Activated CD4-positive, alpha-beta T cell treated with anti-CD3 and anti-CD28 coated beads for 4 hours (primary cell): ENCODE measurements at regions not wholly inside any gene's neighbourhood (a gene's known extent, or its start where the extent isn't known, plus 50 kb on each side); places are given as distances from the start of the nearest gene placed in this dataset.

ENCODE experiments used
- DNase-seq, 2 donors: peaks; one replicate each; pipeline ENCODE4 v3.0.0-alpha.2; 2020

GRCh38 chr11:70501933-70502540 is 103.7 kb downstream of the CTTN start:
- DNase-seq = no peak

- no peak for DNase-seq
Observed at GRCh38 chr11:70502677-70503467, 104.5 kb downstream of the CTTN start.

- DNase-seq = no peak
Observed at GRCh38 chr11:70503468-70504221, 105.3 kb downstream of the CTTN start.

GRCh38 chr11:70504246-70505020 is 106.1 kb downstream of the CTTN start:
- no peak for DNase-seq

GRCh38 chr11:70505331-70505731 is 107.0 kb downstream of the CTTN start:
- no peak for DNase-seq

GRCh38 chr11:70505761-70506657 is 107.7 kb downstream of the CTTN start:
- DNase-seq = no peak

GRCh38 chr11:70506658-70506970 is 108.3 kb downstream of the CTTN start:
- DNase-seq = no peak

GRCh38 chr11:70506986-70507385 is 108.7 kb downstream of the CTTN start:
- no peak for DNase-seq

GRCh38 chr11:70507466-70508230 is 109.3 kb downstream of the CTTN start:
- no peak for DNase-seq

- no peak for DNase-seq
Observed at GRCh38 chr11:70508231-70508480, 109.8 kb downstream of the CTTN start.

- no peak for DNase-seq
Observed at GRCh38 chr11:70509476-70509875, 111.1 kb downstream of the CTTN start.

GRCh38 chr11:70510106-70510505 is 111.8 kb downstream of the CTTN start:
- no peak for DNase-seq

- DNase-seq = no peak
Observed at GRCh38 chr11:70510571-70510970, 112.2 kb downstream of the CTTN start.

- DNase-seq = no peak
Observed at GRCh38 chr11:70511345-70511744, 113.0 kb downstream of the CTTN start.

GRCh38 chr11:70512716-70513115 is 114.4 kb downstream of the CTTN start:
- no peak for DNase-seq

- DNase-seq = no peak
Observed at GRCh38 chr11:70517203-70517602, 118.9 kb downstream of the CTTN start.

- no peak for DNase-seq
Observed at GRCh38 chr11:70517988-70518907, 119.9 kb downstream of the CTTN start.

- no peak for DNase-seq
Observed at GRCh38 chr11:70519117-70519516, 120.8 kb downstream of the CTTN start.

GRCh38 chr11:70521475-70522308 is 123.4 kb downstream of the CTTN start:
- DNase-seq = no peak

- DNase-seq = no peak
Observed at GRCh38 chr11:70522309-70522592, 123.9 kb downstream of the CTTN start.
